ENCODE measurements at regions not wholly inside any gene's neighbourhood (a gene's known extent, or its start where the extent isn't known, plus 50 kb on each side); places are given as distances from the start of the nearest gene placed in this dataset.

- Histone ChIP-seq H3K27me3 (ENCODE audit: control insufficient read depth, insufficient read depth, low read length) (no peaks in the 10 kb centered on the region), H3K9me3 (ENCODE audit: control insufficient read depth in 2 of 3, insufficient read depth in 1 of 3, low read length in 3 of 3) (no peaks in the 10 kb centered on the region), H3K9ac (ENCODE audit: low read length in 3 of 3) (no peak overlapping the region), H3K4me1 (ENCODE audit: control insufficient read depth in 2 of 3, insufficient read depth in 2 of 3, low read depth in 1 of 3, low read length in 3 of 3) (peaks cover 0 to 8% (median 0%) of the 10 kb centered on the region in 3 donors), H3K4me3 (ENCODE audit: low read length in 3 of 3) (no peak overlapping the region), H3K27ac (ENCODE audit: low read depth in 2 of 2, low read length in 2 of 2) (no peak overlapping the region), H3K36me3 (ENCODE audit: control insufficient read depth in 2 of 3, insufficient read depth in 3 of 3, low read length in 3 of 3) (no peaks in the 10 kb centered on the region)
- intact Hi-C loops (cut with DNase I) = no loop called here
- FAIRE-seq (no peak), DNase-seq (peak in 1 of 5 donors; percentile 49)
- TF ChIP-seq, protein P1, sequence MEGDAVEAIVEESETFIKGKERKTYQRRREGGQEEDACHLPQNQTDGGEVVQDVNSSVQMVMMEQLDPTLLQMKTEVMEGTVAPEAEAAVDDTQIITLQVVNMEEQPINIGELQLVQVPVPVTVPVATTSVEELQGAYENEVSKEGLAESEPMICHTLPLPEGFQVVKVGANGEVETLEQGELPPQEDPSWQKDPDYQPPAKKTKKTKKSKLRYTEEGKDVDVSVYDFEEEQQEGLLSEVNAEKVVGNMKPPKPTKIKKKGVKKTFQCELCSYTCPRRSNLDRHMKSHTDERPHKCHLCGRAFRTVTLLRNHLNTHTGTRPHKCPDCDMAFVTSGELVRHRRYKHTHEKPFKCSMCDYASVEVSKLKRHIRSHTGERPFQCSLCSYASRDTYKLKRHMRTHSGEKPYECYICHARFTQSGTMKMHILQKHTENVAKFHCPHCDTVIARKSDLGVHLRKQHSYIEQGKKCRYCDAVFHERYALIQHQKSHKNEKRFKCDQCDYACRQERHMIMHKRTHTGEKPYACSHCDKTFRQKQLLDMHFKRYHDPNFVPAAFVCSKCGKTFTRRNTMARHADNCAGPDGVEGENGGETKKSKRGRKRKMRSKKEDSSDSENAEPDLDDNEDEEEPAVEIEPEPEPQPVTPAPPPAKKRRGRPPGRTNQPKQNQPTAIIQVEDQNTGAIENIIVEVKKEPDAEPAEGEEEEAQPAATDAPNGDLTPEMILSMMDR (IDR thresholded peaks at IDR 0.05; ENCODE audit: borderline replicate concordance, extremely low read depth, insufficient read depth) = no peak
Observed at GRCh38 chr11:115963156-115963555, 458.9 kb upstream of the CADM1 start.

- no peaks in the 10 kb centered on the region for H3K36me3 ChIP-seq (ENCODE audit: control insufficient read depth in 2 of 3, insufficient read depth in 3 of 3, low read length in 3 of 3)
- H3K9me3 ChIP-seq (ENCODE audit: control insufficient read depth in 2 of 3, insufficient read depth in 1 of 3, low read length in 3 of 3) = no peaks in the 10 kb centered on the region
- H3K27me3 ChIP-seq (ENCODE audit: control insufficient read depth, insufficient read depth, low read length) = no peaks in the 10 kb centered on the region
- DNase-seq (no peak), FAIRE-seq (no peak)
- TF ChIP-seq, protein P1 (IDR thresholded peaks at IDR 0.05; ENCODE audit: borderline replicate concordance, extremely low read depth, insufficient read depth) = no peak
- H3K4me1 ChIP-seq (ENCODE audit: control insufficient read depth in 2 of 3, insufficient read depth in 2 of 3, low read depth in 1 of 3, low read length in 3 of 3) = peaks cover 0 to 8% (median 0%) of the 10 kb centered on the region in 3 donors
- no peak overlapping the region for H3K4me3 ChIP-seq (ENCODE audit: low read length in 3 of 3)
- no peak overlapping the region for H3K9ac ChIP-seq (ENCODE audit: low read length in 3 of 3)
- no peak overlapping the region for H3K27ac ChIP-seq (ENCODE audit: low read depth in 2 of 2, low read length in 2 of 2)
- intact Hi-C loops (cut with DNase I) = no loop called here
Observed at GRCh38 chr11:115961159-115962003, 457.2 kb upstream of the CADM1 start.

- Histone ChIP-seq H3K36me3 (ENCODE audit: control insufficient read depth in 2 of 3, insufficient read depth in 3 of 3, low read length in 3 of 3) (no peaks in the 10 kb centered on the region), H3K4me1 (ENCODE audit: control insufficient read depth in 2 of 3, insufficient read depth in 2 of 3, low read depth in 1 of 3, low read length in 3 of 3) (peaks cover 0 to 2% (median 0%) of the 10 kb centered on the region in 3 donors), H3K4me3 (ENCODE audit: low read length in 3 of 3) (no peak overlapping the region), H3K9ac (ENCODE audit: low read length in 3 of 3) (no peak overlapping the region), H3K27ac (ENCODE audit: low read depth in 2 of 2, low read length in 2 of 2) (no peak overlapping the region), H3K9me3 (ENCODE audit: control insufficient read depth in 2 of 3, insufficient read depth in 1 of 3, low read length in 3 of 3) (no peaks in the 10 kb centered on the region), H3K27me3 (ENCODE audit: control insufficient read depth, insufficient read depth, low read length) (no peaks in the 10 kb centered on the region)
- FAIRE-seq (no peak), DNase-seq (no peak)
- TF ChIP-seq, protein P1 (IDR thresholded peaks at IDR 0.05; ENCODE audit: borderline replicate concordance, extremely low read depth, insufficient read depth) = no peak
- intact Hi-C loops (cut with DNase I) = no loop called here
Observed at GRCh38 chr11:115959081-115959486, 454.9 kb upstream of the CADM1 start.
